BE2C (cell line): ENCODE measurements at regions not wholly inside any gene's neighbourhood (a gene's known extent, or its start where the extent isn't known, plus 50 kb on each side); places are given as distances from the start of the nearest gene placed in this dataset.

ENCODE experiments used
- DNase-seq: peaks from one replicate; pipeline ENCODE4 v3.0.0-alpha.2; 2020
- H3K27me3 ChIP-seq: fragments of 250-450 bp; sonication (Bioruptor Pico); 2 replicates; pipeline ENCODE4 v1.5.1; 2020; ENCODE audit warnings: mild to moderate bottlenecking
- H3K36me3 ChIP-seq: fragments of 250-450 bp; sonication (Bioruptor Pico); 2 replicates; pipeline ENCODE4 v1.5.1; 2020; ENCODE audit warnings: mild to moderate bottlenecking
- H3K4me1 ChIP-seq: fragments of 250-450 bp; sonication (Bioruptor Pico); 2 replicates; pipeline ENCODE4 v1.5.1; 2020
- H3K4me3 ChIP-seq: 2 replicates; pipeline ENCODE4 v1.5.1; 2011; ENCODE audit warnings: low read depth, low read length
- H3K9me3 ChIP-seq: fragments of 250-450 bp; sonication (Bioruptor Pico); 2 replicates; pipeline ENCODE4 v1.5.1; 2020
- TF ChIP-seq, protein P1 (sequence below): IDR thresholded peaks from 2 replicates; pipeline ENCODE4 v1.5.1; 2012; ENCODE audit warnings: mild to moderate bottlenecking, low read depth, low read length

DNA sequence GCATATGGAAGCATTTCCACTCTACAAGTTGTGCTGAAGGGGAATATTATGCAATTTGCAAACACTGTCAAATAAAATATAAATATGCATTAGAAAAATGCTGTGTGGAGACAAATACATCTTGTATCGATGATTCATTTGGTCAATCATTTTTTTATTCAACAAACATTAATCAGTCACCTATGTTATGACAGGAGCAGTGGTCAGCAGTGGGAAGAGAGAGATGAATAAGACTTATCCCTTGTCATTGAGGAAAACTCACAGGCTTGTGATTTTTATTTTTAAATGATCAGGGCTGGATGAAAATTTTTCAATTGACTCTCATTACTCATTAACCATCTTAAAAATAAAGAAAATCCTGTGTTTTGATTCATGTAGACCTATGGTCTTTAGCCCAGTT, 574.1 kb downstream of the ACTL7B start:
- Histone ChIP-seq H3K27me3 (no peaks in the 10 kb centered on the region), H3K4me3 (no peak overlapping the region), H3K36me3 (no peaks in the 10 kb centered on the region), H3K4me1 (no peaks in the 10 kb centered on the region), H3K9me3 (no peaks in the 10 kb centered on the region)
- DNase-seq, result no peak
- TF ChIP-seq, protein P1, sequence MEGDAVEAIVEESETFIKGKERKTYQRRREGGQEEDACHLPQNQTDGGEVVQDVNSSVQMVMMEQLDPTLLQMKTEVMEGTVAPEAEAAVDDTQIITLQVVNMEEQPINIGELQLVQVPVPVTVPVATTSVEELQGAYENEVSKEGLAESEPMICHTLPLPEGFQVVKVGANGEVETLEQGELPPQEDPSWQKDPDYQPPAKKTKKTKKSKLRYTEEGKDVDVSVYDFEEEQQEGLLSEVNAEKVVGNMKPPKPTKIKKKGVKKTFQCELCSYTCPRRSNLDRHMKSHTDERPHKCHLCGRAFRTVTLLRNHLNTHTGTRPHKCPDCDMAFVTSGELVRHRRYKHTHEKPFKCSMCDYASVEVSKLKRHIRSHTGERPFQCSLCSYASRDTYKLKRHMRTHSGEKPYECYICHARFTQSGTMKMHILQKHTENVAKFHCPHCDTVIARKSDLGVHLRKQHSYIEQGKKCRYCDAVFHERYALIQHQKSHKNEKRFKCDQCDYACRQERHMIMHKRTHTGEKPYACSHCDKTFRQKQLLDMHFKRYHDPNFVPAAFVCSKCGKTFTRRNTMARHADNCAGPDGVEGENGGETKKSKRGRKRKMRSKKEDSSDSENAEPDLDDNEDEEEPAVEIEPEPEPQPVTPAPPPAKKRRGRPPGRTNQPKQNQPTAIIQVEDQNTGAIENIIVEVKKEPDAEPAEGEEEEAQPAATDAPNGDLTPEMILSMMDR, result no peak

DNA sequence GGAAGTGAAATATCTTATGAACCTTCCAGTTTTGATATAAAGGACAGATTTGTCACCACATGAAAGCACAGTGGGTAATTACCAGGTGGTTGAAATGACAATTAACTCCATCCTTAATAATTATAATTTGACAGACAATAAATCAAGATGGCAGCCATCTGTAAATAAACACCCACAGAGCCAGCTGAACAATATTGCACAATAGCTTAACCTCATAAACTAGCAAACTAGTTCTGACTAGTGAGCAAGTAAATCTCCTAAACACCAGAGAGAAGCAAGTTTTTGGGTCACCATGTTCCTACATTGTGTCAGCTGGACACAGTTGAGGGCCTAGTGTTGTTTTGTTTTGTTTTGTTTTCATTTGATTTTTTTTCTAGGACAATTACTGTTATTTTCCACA, 577.4 kb downstream of the ACTL7B start:
- Histone ChIP-seq H3K27me3 (no peaks in the 10 kb centered on the region), H3K36me3 (no peaks in the 10 kb centered on the region), H3K4me3 (no peak overlapping the region), H3K9me3 (no peaks in the 10 kb centered on the region), H3K4me1 (no peaks in the 10 kb centered on the region)
- no peak for DNase-seq
- TF ChIP-seq, protein P1, result no peak

DNA sequence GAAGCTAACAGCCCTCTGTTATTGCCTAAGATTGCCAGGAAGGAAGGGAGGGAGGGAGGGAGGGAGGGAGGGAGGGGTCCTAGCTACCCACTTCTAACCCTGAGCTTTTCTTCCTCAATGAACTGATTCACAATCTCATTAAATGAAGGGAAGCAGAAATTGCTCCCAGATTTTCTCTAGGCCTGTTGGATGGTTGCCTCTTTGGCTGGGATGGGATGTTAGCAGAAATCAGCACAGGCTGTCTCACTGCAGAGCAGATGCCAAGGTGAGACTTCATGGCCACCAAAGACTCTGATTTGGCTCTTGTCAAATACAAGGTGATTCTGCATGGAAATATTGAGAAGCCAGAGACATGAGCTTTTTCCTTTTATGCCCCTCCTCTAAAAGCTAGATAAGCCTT, 578.6 kb downstream of the ACTL7B start:
- TF ChIP-seq, protein P1, result no peak
- no peak overlapping the region for H3K4me3 ChIP-seq
- H3K27me3 ChIP-seq, result no peaks in the 10 kb centered on the region
- no peaks in the 10 kb centered on the region for H3K36me3 ChIP-seq
- no peaks in the 10 kb centered on the region for H3K9me3 ChIP-seq
- H3K4me1 ChIP-seq, result peaks cover 2% of the 10 kb centered on the region
- DNase-seq, result no peak

DNA sequence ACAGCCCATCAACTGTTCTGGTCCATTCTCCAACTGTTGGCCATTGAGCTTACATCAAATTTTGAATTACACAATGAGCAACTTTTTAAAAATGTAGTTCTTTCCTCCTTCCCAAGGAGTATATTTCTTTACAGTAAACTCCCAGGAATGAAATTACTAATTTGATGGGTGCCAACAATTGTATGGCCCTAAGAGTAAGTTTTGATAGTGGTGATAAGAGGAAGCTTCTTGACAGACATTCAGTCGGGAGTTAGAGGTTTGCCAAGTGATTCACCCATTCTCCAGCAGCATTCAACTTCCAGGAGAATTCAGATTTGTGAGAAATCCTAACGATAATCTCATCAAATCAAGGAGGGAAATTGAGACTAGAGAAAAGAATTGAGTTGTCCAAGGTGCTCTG, 579.9 kb downstream of the ACTL7B start:
- Histone ChIP-seq H3K4me3 (no peak overlapping the region), H3K36me3 (no peaks in the 10 kb centered on the region), H3K9me3 (no peaks in the 10 kb centered on the region), H3K4me1 (peaks cover 12% of the 10 kb centered on the region), H3K27me3 (no peaks in the 10 kb centered on the region)
- TF ChIP-seq, protein P1, result no peak
- no peak for DNase-seq

DNA sequence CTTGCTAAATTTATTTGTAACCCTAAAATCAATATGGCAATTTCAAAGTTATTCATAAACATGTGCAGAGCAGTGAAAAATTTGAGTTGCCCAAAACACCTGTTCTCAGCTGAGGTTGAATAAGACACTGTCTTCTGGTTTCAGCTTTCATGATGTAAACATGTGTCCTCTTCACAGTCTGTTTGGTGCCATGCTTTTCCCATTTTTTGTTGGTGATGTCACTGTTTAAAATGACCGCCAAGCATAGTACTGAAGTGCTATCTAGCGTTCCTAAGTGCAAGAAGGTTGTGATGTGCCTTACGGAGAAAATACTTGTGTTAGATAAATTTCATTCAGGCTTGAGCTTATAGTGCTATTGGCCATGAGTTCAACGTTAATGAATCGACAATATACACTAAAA, 580.8 kb downstream of the ACTL7B start:
- Histone ChIP-seq H3K36me3 (no peaks in the 10 kb centered on the region), H3K4me3 (no peak overlapping the region), H3K9me3 (no peaks in the 10 kb centered on the region), H3K27me3 (no peaks in the 10 kb centered on the region), H3K4me1 (peaks cover 12% of the 10 kb centered on the region)
- TF ChIP-seq, protein P1, result no peak
- DNase-seq, result no peak

DNA sequence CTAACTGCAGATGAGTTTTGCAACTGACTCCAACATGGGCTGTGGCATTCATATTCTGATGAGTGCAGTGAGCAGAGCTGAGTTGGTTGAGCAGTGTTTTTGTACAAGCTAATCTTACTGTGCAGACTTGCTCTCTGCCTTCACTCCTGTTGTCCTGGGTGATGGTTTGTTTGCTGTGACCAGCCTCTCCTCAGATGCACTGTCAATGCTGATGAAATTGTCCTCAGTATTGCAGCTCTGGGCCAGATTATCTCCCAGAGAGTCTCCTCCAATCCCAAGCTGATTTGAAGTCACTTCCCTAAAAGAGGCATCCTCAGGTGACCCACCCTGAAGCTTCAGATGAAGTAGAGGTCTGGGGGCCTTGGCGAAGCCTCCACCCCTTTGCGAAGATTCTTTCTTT, 581.8 kb downstream of the ACTL7B start:
- Histone ChIP-seq H3K9me3 (no peaks in the 10 kb centered on the region), H3K4me3 (no peak overlapping the region), H3K27me3 (no peaks in the 10 kb centered on the region), H3K36me3 (no peaks in the 10 kb centered on the region), H3K4me1 (peaks cover 12% of the 10 kb centered on the region)
- TF ChIP-seq, protein P1, result no peak
- DNase-seq, result no peak
